Prostate gland (tissue), 2 donors: ENCODE measurements at regions not wholly inside any gene's neighbourhood (a gene's known extent, or its start where the extent isn't known, plus 50 kb on each side); places are given as distances from the start of the nearest gene placed in this dataset.

Source experiments
- DNase-seq: peaks from one replicate; pipeline ENCODE4 v3.0.0-alpha.2; 2019; ENCODE audit warnings: low spot score
- H3K27ac ChIP-seq, 2 donors: fragments of 200-600 bp; sonication (generic); 2 replicates each; pipeline ENCODE4 v1.5.1; 2017 to 2019
- H3K27me3 ChIP-seq: fragments of 200-600 bp; sonication (generic); replicated peaks from 2 replicates; pipeline ENCODE4 v1.5.1; 2019; ENCODE audit not compliant: insufficient read depth
- H3K36me3 ChIP-seq, 2 donors: fragments of 200-600 bp; sonication (generic); 1 replicate in 1 of 2; 2 replicates in 1 of 2; pipeline versions ENCODE4 v1.5.1 to v1.8.1; 2017 to 2019
- H3K4me1 ChIP-seq: fragments of 200-600 bp; sonication (generic); replicated peaks from 2 replicates; pipeline ENCODE4 v1.5.1; 2019
- H3K4me3 ChIP-seq, 2 donors: fragments of 200-600 bp; sonication (generic); 2 replicates each; pipeline ENCODE4 v1.5.1; 2017 to 2019
- H3K9me3 ChIP-seq: fragments of 200-600 bp; sonication (generic); 2 replicates; pipeline ENCODE4 v1.5.1; 2017
- POLR2A ChIP-seq: fragments of 450-650 bp; IDR thresholded peaks from one replicate; pipeline ENCODE4 v1.6.1; 2016; ENCODE audit warnings: antibody characterized with exemption, mild to moderate bottlenecking
- POLR2AphosphoS5 ChIP-seq: sonication (generic); formaldehyde crosslinking; IDR thresholded peaks from one replicate; pipeline ENCODE4 v1.6.1; 2017; ENCODE audit warnings: antibody characterized with exemption
- WGBS: methylation state at CpG from one replicate; pipeline ENCODE4 v1.1.5; 2018; 5-methylcytosine and 5-hydroxymethylcytosine counted together
- intact Hi-C: fragments of 100-400 bp; cut with DNase I; formaldehyde crosslinking; loops from one replicate; pipeline ENCODE4 v1.14.2; 2022
- TF ChIP-seq, protein P1 (sequence below), 4 experiments: fragments of 200-600 bp in 2 of 4; fragments of 450-650 bp in 2 of 4; sonication (generic) in 2 of 4; IDR thresholded peaks; 1 replicate in 3 of 4; 2 replicates in 1 of 4; pipeline ENCODE4 v1.5.1; 2016 to 2019; ENCODE audit warnings: antibody characterized with exemption in 4 of 4, mild to moderate bottlenecking in 2 of 4, moderate library complexity in 2 of 4

DNA sequence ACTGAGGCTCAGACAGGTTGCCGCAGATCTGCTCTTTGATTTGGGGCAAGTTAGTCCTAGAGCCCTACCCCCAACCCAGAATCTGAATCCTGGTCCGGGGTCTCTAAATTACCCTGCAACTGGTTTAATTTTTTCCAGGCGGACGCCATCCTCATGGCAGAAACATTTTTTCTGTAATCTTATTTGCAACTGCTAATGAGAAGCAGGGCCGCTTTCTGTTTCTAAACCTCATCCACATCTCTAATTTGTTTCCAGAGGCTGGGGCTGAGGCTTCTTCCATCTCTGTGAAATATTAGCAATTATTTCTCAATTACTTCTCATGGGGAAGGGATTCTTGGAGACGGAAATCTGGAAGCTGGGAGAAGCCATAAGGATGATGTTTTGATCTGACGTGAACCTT lies 261.6 kb downstream of the RPS24 start:
- H3K4me3 ChIP-seq, result no peak overlapping the region
- 93% methylated on average over 7 of the region's 7 CpGs for WGBS
- peak overlapping the region in 1 of 2 donors; percentile 23 for H3K27ac ChIP-seq
- H3K36me3 ChIP-seq, result no peaks in the 10 kb centered on the region
- H3K4me1 ChIP-seq, result no peaks in the 10 kb centered on the region
- no peaks in the 10 kb centered on the region for H3K27me3 ChIP-seq
- intact Hi-C loops, result no loop called here
- no peak for TF ChIP-seq POLR2A
- DNase-seq, result no peak
- H3K9me3 ChIP-seq, result no peaks in the 10 kb centered on the region

GRCh38 chr10:78296785-78297184 lies 263.1 kb downstream of the RPS24 start:
- intact Hi-C loops, result no loop called here
- no peaks in the 10 kb centered on the region for H3K4me1 ChIP-seq
- H3K4me3 ChIP-seq, result no peak overlapping the region
- no peak overlapping the region for H3K27ac ChIP-seq
- no peak for TF ChIP-seq POLR2AphosphoS5
- TF ChIP-seq POLR2A, result no peak
- TF ChIP-seq, protein P1, sequence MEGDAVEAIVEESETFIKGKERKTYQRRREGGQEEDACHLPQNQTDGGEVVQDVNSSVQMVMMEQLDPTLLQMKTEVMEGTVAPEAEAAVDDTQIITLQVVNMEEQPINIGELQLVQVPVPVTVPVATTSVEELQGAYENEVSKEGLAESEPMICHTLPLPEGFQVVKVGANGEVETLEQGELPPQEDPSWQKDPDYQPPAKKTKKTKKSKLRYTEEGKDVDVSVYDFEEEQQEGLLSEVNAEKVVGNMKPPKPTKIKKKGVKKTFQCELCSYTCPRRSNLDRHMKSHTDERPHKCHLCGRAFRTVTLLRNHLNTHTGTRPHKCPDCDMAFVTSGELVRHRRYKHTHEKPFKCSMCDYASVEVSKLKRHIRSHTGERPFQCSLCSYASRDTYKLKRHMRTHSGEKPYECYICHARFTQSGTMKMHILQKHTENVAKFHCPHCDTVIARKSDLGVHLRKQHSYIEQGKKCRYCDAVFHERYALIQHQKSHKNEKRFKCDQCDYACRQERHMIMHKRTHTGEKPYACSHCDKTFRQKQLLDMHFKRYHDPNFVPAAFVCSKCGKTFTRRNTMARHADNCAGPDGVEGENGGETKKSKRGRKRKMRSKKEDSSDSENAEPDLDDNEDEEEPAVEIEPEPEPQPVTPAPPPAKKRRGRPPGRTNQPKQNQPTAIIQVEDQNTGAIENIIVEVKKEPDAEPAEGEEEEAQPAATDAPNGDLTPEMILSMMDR (IDR thresholded peaks at IDR 0.05), result no peak
- H3K27me3 ChIP-seq, result no peaks in the 10 kb centered on the region
- DNase-seq, result no peak
- no peaks in the 10 kb centered on the region for H3K9me3 ChIP-seq
- 83% methylated on average over 1 of the region's 1 CpG for WGBS
- H3K36me3 ChIP-seq, result no peaks in the 10 kb centered on the region

DNA sequence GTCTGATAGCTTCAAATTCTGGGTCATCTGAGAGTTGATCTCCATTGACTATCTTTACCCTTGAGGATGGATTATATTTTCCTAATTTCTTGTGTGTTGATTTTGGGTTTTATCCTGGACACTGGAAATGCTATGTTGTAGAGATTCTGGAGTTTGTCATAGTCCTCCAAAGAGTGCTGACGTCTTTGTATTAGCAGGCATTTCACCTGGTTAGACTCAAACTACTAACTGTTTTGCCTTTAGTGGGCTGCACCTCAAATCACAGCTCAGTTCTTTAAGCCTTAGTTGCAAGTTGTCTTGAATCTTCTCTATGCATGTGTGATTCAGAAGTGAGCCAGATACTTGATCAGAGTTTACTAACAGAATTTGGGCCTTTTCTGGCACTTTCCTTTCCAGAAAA lies 264.3 kb downstream of the RPS24 start:
- no peak overlapping the region for H3K4me3 ChIP-seq
- no peaks in the 10 kb centered on the region for H3K36me3 ChIP-seq
- H3K27ac ChIP-seq, result no peak overlapping the region
- DNase-seq, result no peak
- H3K4me1 ChIP-seq, result no peaks in the 10 kb centered on the region
- H3K9me3 ChIP-seq, result no peaks in the 10 kb centered on the region
- 93% methylated on average over 1 of the region's 1 CpG for WGBS
- H3K27me3 ChIP-seq, result no peaks in the 10 kb centered on the region
- no peak for TF ChIP-seq POLR2AphosphoS5
- TF ChIP-seq, protein P1 (IDR thresholded peaks at IDR 0.05), result no peak
- TF ChIP-seq POLR2A, result no peak
- intact Hi-C loops, result no loop called here

- 95% methylated on average over 7 of the region's 7 CpGs for WGBS
- intact Hi-C loops, result no loop called here
- TF ChIP-seq, protein P1 (IDR thresholded peaks at IDR 0.05), result no peak
- TF ChIP-seq POLR2AphosphoS5 (no peak), POLR2A (no peak)
- no peaks in the 10 kb centered on the region for H3K36me3 ChIP-seq
- no peak overlapping the region for H3K4me3 ChIP-seq
- no peaks in the 10 kb centered on the region for H3K27me3 ChIP-seq
- DNase-seq, result no peak
- H3K27ac ChIP-seq, result no peak overlapping the region
- H3K4me1 ChIP-seq, result peaks cover 4% of the 10 kb centered on the region
- H3K9me3 ChIP-seq, result no peaks in the 10 kb centered on the region
These were observed 265.2 kb downstream of the RPS24 start for GRCh38 chr10:78298835-78299234.

- Histone ChIP-seq H3K27me3 (no peaks in the 10 kb centered on the region), H3K9me3 (no peaks in the 10 kb centered on the region), H3K36me3 (no peaks in the 10 kb centered on the region), H3K4me3 (no peak overlapping the region), H3K4me1 (peaks cover 4% of the 10 kb centered on the region), H3K27ac (no peak overlapping the region)
- TF ChIP-seq, protein P1 (IDR thresholded peaks at IDR 0.05), result no peak
- TF ChIP-seq POLR2AphosphoS5 (no peak), POLR2A (no peak)
- intact Hi-C loops, result loop anchor here (5.0 to 10.0 kb wide), 4 partner anchors 253 to 897 kb away; partner anchors contain the start of gene ZMIZ1
- WGBS, result 71% methylated on average over 9 of the region's 9 CpGs
- DNase-seq, result no peak
These were observed 266.3 kb downstream of the RPS24 start for GRCh38 chr10:78299851-78300468.
